Natural killer cell (primary cell): ENCODE measurements at regions not wholly inside any gene's neighbourhood (a gene's known extent, or its start where the extent isn't known, plus 50 kb on each side); places are given as distances from the start of the nearest gene placed in this dataset.

ENCODE experiments used
- ATAC-seq, 3 donors: fragments of 150-1000 bp in 2 of 3; fragments of 200-7000 bp in 1 of 3; cut with Tn5 transposase; 1 replicate in 1 of 3; 2 replicates in 2 of 3; pipeline ENCODE4 v1.10.0; 2021; ENCODE audit warnings: mild to moderate bottlenecking in 2 of 3, moderate library complexity in 2 of 3
- DNase-seq, 2 donors: peaks; one replicate each; pipeline versions ENCODE4 v3.0.0 to v3.0.0-alpha.2; 2013 to 2021; ENCODE audit warnings: mixed read lengths in 1 of 2
- H3K27ac ChIP-seq: one replicate; pipeline ENCODE4 v1.5.1; 2013; ENCODE audit warnings: mild to moderate bottlenecking, low read length
- H3K27me3 ChIP-seq: one replicate; pipeline ENCODE4 v1.6.1; 2013; ENCODE audit warnings: low read length; ENCODE audit not compliant: control insufficient read depth, insufficient read depth
- H3K36me3 ChIP-seq: one replicate; pipeline ENCODE4 v1.6.1; 2013; ENCODE audit warnings: low read length; ENCODE audit not compliant: control insufficient read depth, insufficient read depth
- H3K4me1 ChIP-seq: one replicate; pipeline ENCODE4 v1.6.1; 2013; ENCODE audit warnings: low read length; ENCODE audit not compliant: control insufficient read depth, insufficient read depth
- H3K4me3 ChIP-seq: one replicate; pipeline ENCODE4 v1.5.1; 2013; ENCODE audit warnings: low read length
- H3K9me3 ChIP-seq: one replicate; pipeline ENCODE4 v1.6.1; 2013; ENCODE audit warnings: low read length; ENCODE audit not compliant: control insufficient read depth, insufficient read depth
- H3K27ac Mint-ChIP-seq, 2 donors: one replicate each; pipeline ENCODE4 v1.8.0; 2022; ENCODE audit warnings: mild to moderate bottlenecking in 2 of 2, mixed read lengths in 2 of 2, moderate library complexity in 1 of 2
- H3K27me3 Mint-ChIP-seq, 2 donors: one replicate each; pipeline ENCODE4 v1.8.0; 2022; ENCODE audit warnings: low read depth in 2 of 2, mixed read lengths in 2 of 2
- H3K36me3 Mint-ChIP-seq: one replicate; pipeline ENCODE4 v1.8.0; 2022; ENCODE audit warnings: mixed read lengths
- H3K4me1 Mint-ChIP-seq, 2 donors: one replicate each; pipeline ENCODE4 v1.8.0; 2022; ENCODE audit warnings: mixed read lengths in 2 of 2
- H3K4me3 Mint-ChIP-seq: one replicate; pipeline ENCODE4 v1.8.0; 2022; ENCODE audit warnings: mild to moderate bottlenecking, moderate library complexity, mixed read lengths
- H3K9me3 Mint-ChIP-seq, 2 donors: one replicate each; pipeline ENCODE4 v1.8.0; 2022; ENCODE audit warnings: mixed read lengths in 2 of 2
- WGBS: methylation state at CpG from one replicate; pipeline ENCODE4 v1.1.7; 2013; ENCODE audit warnings: missing lambda C conversion rate; ENCODE audit not compliant: insufficient coverage; 5-methylcytosine and 5-hydroxymethylcytosine counted together
- intact Hi-C: fragments of 100-400 bp; cut with micrococcal nuclease; formaldehyde crosslinking; loops from one replicate; pipeline ENCODE4 v1.14.2; 2022
- TF ChIP-seq, protein P1 (sequence below): fragments of 200-600 bp; IDR thresholded peaks from one replicate; pipeline ENCODE4 v1.8.0; 2022; ENCODE audit warnings: antibody characterized with exemption

DNA sequence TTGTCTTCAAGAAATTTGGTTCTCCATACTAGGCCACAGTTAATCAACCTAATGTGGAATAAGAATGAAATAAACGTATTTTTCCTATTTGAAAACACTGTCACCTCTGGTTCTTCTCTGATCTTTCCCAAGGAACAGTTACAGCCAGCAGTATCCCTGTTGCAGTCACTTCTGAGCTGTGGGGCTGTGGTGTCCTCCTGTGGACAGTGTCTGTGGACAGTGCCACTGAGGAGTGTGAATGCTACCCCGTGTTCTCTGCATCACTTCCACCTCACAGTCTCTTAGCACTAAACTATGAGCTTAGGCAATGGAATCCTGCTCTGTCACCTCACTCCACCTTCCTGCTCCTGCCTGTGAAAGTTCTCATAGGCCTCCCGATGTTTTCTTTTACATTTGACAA is 817.5 kb downstream of the VGLL3 start:
- intact Hi-C loops, result loop anchor here (2.0 kb wide), 1 partner anchor 13 kb away; no protein-coding TSS in a partner anchor
- no peaks in the 10 kb centered on the region for H3K27me3 ChIP-seq
- H3K4me1 Mint-ChIP-seq, result no peaks in the 10 kb centered on the region
- 76% methylated on average over 3 of the region's 3 CpGs for WGBS
- no peak overlapping the region for H3K27ac ChIP-seq
- H3K36me3 Mint-ChIP-seq, result no peaks in the 10 kb centered on the region
- H3K9me3 Mint-ChIP-seq, result peaks cover 13 to 23% of the 10 kb centered on the region in 2 donors
- no peak for ATAC-seq
- H3K9me3 ChIP-seq, result peaks cover 3% of the 10 kb centered on the region
- no peak overlapping the region for H3K4me3 Mint-ChIP-seq
- DNase-seq, result no peak
- no peaks in the 10 kb centered on the region for H3K36me3 ChIP-seq
- H3K4me3 ChIP-seq, result no peak overlapping the region
- TF ChIP-seq, protein P1, sequence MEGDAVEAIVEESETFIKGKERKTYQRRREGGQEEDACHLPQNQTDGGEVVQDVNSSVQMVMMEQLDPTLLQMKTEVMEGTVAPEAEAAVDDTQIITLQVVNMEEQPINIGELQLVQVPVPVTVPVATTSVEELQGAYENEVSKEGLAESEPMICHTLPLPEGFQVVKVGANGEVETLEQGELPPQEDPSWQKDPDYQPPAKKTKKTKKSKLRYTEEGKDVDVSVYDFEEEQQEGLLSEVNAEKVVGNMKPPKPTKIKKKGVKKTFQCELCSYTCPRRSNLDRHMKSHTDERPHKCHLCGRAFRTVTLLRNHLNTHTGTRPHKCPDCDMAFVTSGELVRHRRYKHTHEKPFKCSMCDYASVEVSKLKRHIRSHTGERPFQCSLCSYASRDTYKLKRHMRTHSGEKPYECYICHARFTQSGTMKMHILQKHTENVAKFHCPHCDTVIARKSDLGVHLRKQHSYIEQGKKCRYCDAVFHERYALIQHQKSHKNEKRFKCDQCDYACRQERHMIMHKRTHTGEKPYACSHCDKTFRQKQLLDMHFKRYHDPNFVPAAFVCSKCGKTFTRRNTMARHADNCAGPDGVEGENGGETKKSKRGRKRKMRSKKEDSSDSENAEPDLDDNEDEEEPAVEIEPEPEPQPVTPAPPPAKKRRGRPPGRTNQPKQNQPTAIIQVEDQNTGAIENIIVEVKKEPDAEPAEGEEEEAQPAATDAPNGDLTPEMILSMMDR, result no peak
- no peak overlapping the region for H3K27ac Mint-ChIP-seq
- H3K4me1 ChIP-seq, result no peaks in the 10 kb centered on the region
- H3K27me3 Mint-ChIP-seq, result no peaks in the 10 kb centered on the region

GRCh38 chr3:86168512-86168911 is 822.4 kb downstream of the VGLL3 start:
- DNase-seq (no peak), ATAC-seq (no peak)
- no peaks in the 10 kb centered on the region for H3K36me3 ChIP-seq
- H3K27ac ChIP-seq, result no peak overlapping the region
- no peak overlapping the region for H3K27ac Mint-ChIP-seq
- H3K4me1 ChIP-seq, result no peaks in the 10 kb centered on the region
- no peaks in the 10 kb centered on the region for H3K4me1 Mint-ChIP-seq
- no peak overlapping the region for H3K4me3 Mint-ChIP-seq
- WGBS, result 100% methylated on average over 1 of the region's 1 CpG
- H3K4me3 ChIP-seq, result no peak overlapping the region
- H3K9me3 Mint-ChIP-seq, result peaks cover 6 to 11% of the 10 kb centered on the region in 2 donors
- intact Hi-C loops, result no loop called here
- peaks cover 3% of the 10 kb centered on the region for H3K9me3 ChIP-seq
- H3K27me3 ChIP-seq, result no peaks in the 10 kb centered on the region
- H3K36me3 Mint-ChIP-seq, result no peaks in the 10 kb centered on the region
- TF ChIP-seq, protein P1, result no peak
- no peaks in the 10 kb centered on the region for H3K27me3 Mint-ChIP-seq

DNA sequence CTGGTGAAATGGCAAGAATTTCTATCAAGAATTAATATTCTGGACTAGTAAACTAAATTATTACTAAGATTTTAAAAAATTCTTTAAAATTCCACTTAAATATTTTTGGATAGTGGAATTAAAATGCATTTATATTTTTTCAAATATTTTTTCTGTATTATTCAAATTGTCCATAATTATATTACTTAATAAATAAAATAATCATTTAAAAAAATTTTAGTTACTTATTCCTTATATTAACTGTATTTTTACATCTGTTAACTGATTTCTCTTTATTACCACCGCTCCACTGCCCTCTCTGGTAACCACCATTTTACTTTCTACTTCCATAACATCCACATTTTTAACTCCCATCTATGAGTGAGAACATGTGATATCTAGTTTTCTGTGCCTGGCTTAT is 828.4 kb downstream of the VGLL3 start:
- Histone ChIP-seq H3K27me3 (no peaks in the 10 kb centered on the region), H3K9me3 (no peaks in the 10 kb centered on the region), H3K36me3 (no peaks in the 10 kb centered on the region), H3K4me3 (no peak overlapping the region), H3K4me1 (no peaks in the 10 kb centered on the region), H3K27ac (no peak overlapping the region)
- H3K4me1 Mint-ChIP-seq, result no peaks in the 10 kb centered on the region
- H3K27me3 Mint-ChIP-seq, result no peaks in the 10 kb centered on the region
- intact Hi-C loops, result no loop called here
- no peak overlapping the region for H3K4me3 Mint-ChIP-seq
- ATAC-seq (no peak), DNase-seq (no peak)
- H3K36me3 Mint-ChIP-seq, result no peaks in the 10 kb centered on the region
- TF ChIP-seq, protein P1, result no peak
- WGBS, result 86% methylated on average over 1 of the region's 1 CpG
- H3K27ac Mint-ChIP-seq, result no peak overlapping the region
- peaks cover 6 to 11% of the 10 kb centered on the region in 2 donors for H3K9me3 Mint-ChIP-seq

- Histone ChIP-seq H3K4me1 (no peaks in the 10 kb centered on the region), H3K9me3 (no peaks in the 10 kb centered on the region), H3K27ac (no peak overlapping the region), H3K27me3 (no peaks in the 10 kb centered on the region), H3K36me3 (no peaks in the 10 kb centered on the region), H3K4me3 (no peak overlapping the region)
- TF ChIP-seq, protein P1, result no peak
- intact Hi-C loops, result no loop called here
- Mint-ChIP-seq H3K27me3 (no peaks in the 10 kb centered on the region), H3K27ac (no peak overlapping the region), H3K36me3 (no peaks in the 10 kb centered on the region), H3K4me3 (no peak overlapping the region), H3K4me1 (no peaks in the 10 kb centered on the region), H3K9me3 (peaks cover 8 to 11% of the 10 kb centered on the region in 2 donors)
- no peak for ATAC-seq
- DNase-seq, result no peak
- WGBS, result 78% methylated on average over 6 of the region's 7 CpGs
These were observed 829.5 kb downstream of the VGLL3 start for GRCh38 chr3:86161493-86161892.
